HepG2 (cell line): ENCODE measurements at regions not wholly inside any gene's neighbourhood (a gene's known extent, or its start where the extent isn't known, plus 50 kb on each side); places are given as distances from the start of the nearest gene placed in this dataset.

Experiments used
- ATAC-seq: fragments of 200-7000 bp; cut with Tn5 transposase; 3 replicates; pipeline ENCODE4 v1.9.1; 2020; ENCODE audit warnings: mild to moderate bottlenecking, moderate library complexity
- BruUV-seq: library from RNA; stranded (reverse); fragments of 400-500 nt; replicated peaks from 2 replicates; lab custom pipeline; 2021; lab: Mats Ljungman, UMichigan
- CTCF ChIA-PET: fragments of 300-600 bp; formaldehyde crosslinking; extraction: SDS; loops from one replicate; lab custom pipeline; 2021; ENCODE audit warnings: low total read pairs, inconsistent platforms, low intra/inter-chr PET ratio; lab: Yijun Ruan, JAX
- POLR2A ChIA-PET: fragments of 350-600 bp; sonication (Branson Sonifier 250); formaldehyde crosslinking; loops from one replicate; lab custom pipeline; 2020; ENCODE audit warnings: antibody characterized with exemption, inconsistent platforms; lab: Yijun Ruan, JAX
- DNase-seq: peaks from one replicate; pipeline ENCODE4 v3.0.0-alpha.2; 2015; ENCODE audit warnings: low spot score
- FAIRE-seq: peaks from 3 replicates; lab custom pipeline; 2011; peaks lifted over from hg19 to GRCh38; lab: Jason Lieb, UNC
- H2AFZ ChIP-seq: one replicate; pipeline ENCODE4 v1.6.1; 2011; ENCODE audit warnings: low read length, inconsistent platforms
- H3K27ac ChIP-seq: fragments of 300-600 bp; 3 replicates; pipeline ENCODE4 v1.8.0; 2011; ENCODE audit warnings: mixed run types, mild to moderate bottlenecking, mixed read lengths, low read length, inconsistent platforms; ENCODE audit not compliant: insufficient read depth; ENCODE audit errors: extremely low read length
- H3K27me3 ChIP-seq, 2 experiments: fragments of 200-600 bp in 1 of 2; 2 replicates in 1 of 2; 3 replicates in 1 of 2; pipeline versions ENCODE4 v1.6.0 to v1.8.0; 2011; ENCODE audit warnings: low read length in 2 of 2, mild to moderate bottlenecking in 2 of 2, moderate library complexity in 2 of 2, inconsistent platforms in 1 of 2; ENCODE audit not compliant: insufficient read depth in 2 of 2, control insufficient read depth in 1 of 2
- H3K36me3 ChIP-seq, 2 experiments: fragments of 200-600 bp in 1 of 2; replicated peaks in 1 of 2; 2 replicates in 1 of 2; 3 replicates in 1 of 2; pipeline versions ENCODE4 v1.5.1 to v1.8.0; 2011; ENCODE audit warnings: low read length in 2 of 2, inconsistent platforms in 1 of 2; ENCODE audit not compliant: insufficient read depth in 2 of 2, control insufficient read depth in 1 of 2
- H3K4me1 ChIP-seq: 2 replicates; pipeline ENCODE4 v1.5.1; 2012; ENCODE audit warnings: low read length, inconsistent platforms; ENCODE audit not compliant: insufficient read depth
- H3K4me2 ChIP-seq: 2 replicates; pipeline ENCODE4 v1.6.0; 2011; ENCODE audit warnings: low read depth, low read length, inconsistent platforms
- H3K4me3 ChIP-seq, 3 experiments: fragments of 200-600 bp in 1 of 3; sonication (generic), shearing (Covaris generic) in 1 of 3; replicated peaks in 1 of 3; 2 replicates each; pipeline ENCODE4 v1.5.1; 2011 to 2016; ENCODE audit warnings: low read length in 3 of 3, inconsistent platforms in 2 of 3, low read depth in 2 of 3, mild to moderate bottlenecking in 2 of 3, control low read depth in 1 of 3, mixed read lengths in 1 of 3; ENCODE audit not compliant: insufficient read depth in 1 of 3
- H3K79me2 ChIP-seq: one replicate; pipeline ENCODE4 v1.6.1; 2011; ENCODE audit warnings: low read length, inconsistent platforms; ENCODE audit not compliant: insufficient read depth
- H3K9ac ChIP-seq: 2 replicates; pipeline ENCODE4 v1.6.0; 2011; ENCODE audit warnings: mild to moderate bottlenecking, low read depth, low read length, inconsistent platforms; ENCODE audit not compliant: insufficient read depth
- H3K9me3 ChIP-seq: 2 replicates; pipeline ENCODE4 v1.5.1; 2012; ENCODE audit warnings: mild to moderate bottlenecking, low read length
- H4K20me1 ChIP-seq: 2 replicates; pipeline ENCODE4 v1.6.0; 2011; ENCODE audit warnings: inconsistent platforms, mild to moderate bottlenecking, low read length, moderate library complexity; ENCODE audit not compliant: insufficient read depth
- JDP2 ChIP-seq: sonication (generic); formaldehyde crosslinking; IDR thresholded peaks from 2 replicates; pipeline ENCODE4 v1.8.1; 2022; ENCODE audit warnings: missing genetic modification reagents, borderline replicate concordance
- KMT2B ChIP-seq: IDR thresholded peaks from 2 replicates; pipeline ENCODE4 v1.6.1; 2016; ENCODE audit warnings: missing genetic modification reagents, missing compliant biosample characterization
- NFKBIZ ChIP-seq: IDR thresholded peaks from 2 replicates; pipeline ENCODE4 v1.6.1; 2018; ENCODE audit warnings: missing genetic modification reagents, missing compliant biosample characterization
- NR2F6 ChIP-seq, 2 experiments: IDR thresholded peaks; 2 replicates each; pipeline ENCODE4 v1.6.1; 2016; ENCODE audit warnings: antibody characterized with exemption in 1 of 2, mild to moderate bottlenecking in 1 of 2
- TCF7L2 ChIP-seq: IDR thresholded peaks from 2 replicates; pipeline ENCODE4 v1.6.1; 2011; ENCODE audit warnings: mild to moderate bottlenecking, low read depth, low read length, moderate library complexity
- ZNF337 ChIP-seq: sonication (generic); formaldehyde crosslinking; IDR thresholded peaks from 2 replicates; pipeline ENCODE4 v1.5.1; 2020; ENCODE audit warnings: missing genetic modification reagents, low read depth, mild to moderate bottlenecking, borderline replicate concordance
- ZNF619 ChIP-seq: sonication (generic); formaldehyde crosslinking; IDR thresholded peaks from 2 replicates; pipeline ENCODE4 v1.4.0; 2020; ENCODE audit warnings: mild to moderate bottlenecking, missing genetic modification reagents
- ZNF691 ChIP-seq: sonication (generic); formaldehyde crosslinking; IDR thresholded peaks from 2 replicates; pipeline ENCODE4 v1.4.0; 2020; ENCODE audit warnings: missing genetic modification reagents, low read depth, mild to moderate bottlenecking, borderline replicate concordance
- ZNF713 ChIP-seq: sonication (generic); formaldehyde crosslinking; IDR thresholded peaks from 2 replicates; pipeline ENCODE4 v1.4.0; 2020; ENCODE audit warnings: mild to moderate bottlenecking, missing genetic modification reagents
- ZNF724P ChIP-seq: sonication (generic); formaldehyde crosslinking; IDR thresholded peaks from 2 replicates; pipeline ENCODE4 v1.8.0; 2022; ENCODE audit warnings: missing genetic modification reagents, borderline replicate concordance
- WGBS: methylation state at CpG from one replicate; pipeline ENCODE4 v1.1.6; 2017; ENCODE audit warnings: low lambda C conversion rate; 5-methylcytosine and 5-hydroxymethylcytosine counted together
- in situ Hi-C: cut with HindIII; loops from 2 replicates; pipeline ENCODE4 v1.10.0; 2017; ENCODE audit warnings: low pct_unique_long_range_greater_than_20kb; ENCODE audit not compliant: extremely low pct_ligation_motif_present
- intact Hi-C: fragments of 100-400 bp; cut with micrococcal nuclease; formaldehyde crosslinking; loops from one replicate; pipeline ENCODE4 v1.10.0; 2022; ENCODE audit not compliant: unreplicated experiment
- TF ChIP-seq, protein P1 (sequence below): sonication (generic); formaldehyde crosslinking; IDR thresholded peaks from 2 replicates; pipeline ENCODE4 v1.9.0; 2021; ENCODE audit warnings: missing genetic modification reagents, borderline replicate concordance

DNA sequence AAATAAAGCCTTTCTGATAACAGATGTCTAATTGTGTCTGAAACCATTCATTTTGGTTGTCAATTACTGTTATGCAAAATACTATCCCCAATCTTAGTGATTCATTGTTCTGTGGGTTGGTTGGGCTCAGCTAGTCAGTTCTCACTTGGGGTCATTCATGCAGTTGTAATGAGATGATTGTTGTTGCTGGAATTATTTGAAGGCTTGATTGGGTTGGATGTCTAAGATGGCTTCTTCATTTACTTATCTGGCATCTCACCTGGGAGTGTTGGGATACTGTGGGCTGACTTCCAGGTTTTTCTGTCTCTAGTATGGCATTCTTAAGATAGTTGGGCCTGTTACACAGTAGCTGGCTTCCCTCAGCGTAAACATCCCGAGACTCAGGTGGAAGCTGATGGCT, 217.8 kb upstream of the B3GALT2 start:
- H2AFZ ChIP-seq = no peak overlapping the region
- H3K4me3 ChIP-seq = no peak overlapping the region
- no peak overlapping the region for H3K4me2 ChIP-seq
- BruUV-seq = no TSS peak
- no peak overlapping the region for H3K27ac ChIP-seq
- no peak overlapping the region for H3K9ac ChIP-seq
- no peaks in the 10 kb centered on the region for H3K79me2 ChIP-seq
- ATAC-seq = no peak
- ChIA-PET CTCF (no interaction called here), POLR2A (no interaction called here)
- H3K36me3 ChIP-seq = no peaks in the 10 kb centered on the region
- no peaks in the 10 kb centered on the region for H3K27me3 ChIP-seq
- no peak for DNase-seq
- no peaks in the 10 kb centered on the region for H3K4me1 ChIP-seq
- H3K9me3 ChIP-seq = no peaks in the 10 kb centered on the region
- no peaks in the 10 kb centered on the region for H4K20me1 ChIP-seq
- in situ Hi-C loops (no loop called here), intact Hi-C loops (no loop called here)
- FAIRE-seq = no peak
- no peak for TF ChIP-seq NR2F6 (IDR thresholded peaks at IDR 0.05)
- no peak for TF ChIP-seq NR2F6 (CRISPR knock-in tag; IDR thresholded peaks at IDR 0.05)
- TF ChIP-seq JDP2 (CRISPR knock-in tag) = no peak
- no peak for TF ChIP-seq ZNF724P (CRISPR knock-in tag)
- TF ChIP-seq KMT2B = no peak
- TF ChIP-seq ZNF713 = no peak
- TF ChIP-seq ZNF619 (CRISPR knock-in tag) = no peak
- no peak for TF ChIP-seq TCF7L2
- TF ChIP-seq ZNF337 = no peak
- no peak for TF ChIP-seq NFKBIZ (CRISPR knock-in tag)
- TF ChIP-seq, protein P1, sequence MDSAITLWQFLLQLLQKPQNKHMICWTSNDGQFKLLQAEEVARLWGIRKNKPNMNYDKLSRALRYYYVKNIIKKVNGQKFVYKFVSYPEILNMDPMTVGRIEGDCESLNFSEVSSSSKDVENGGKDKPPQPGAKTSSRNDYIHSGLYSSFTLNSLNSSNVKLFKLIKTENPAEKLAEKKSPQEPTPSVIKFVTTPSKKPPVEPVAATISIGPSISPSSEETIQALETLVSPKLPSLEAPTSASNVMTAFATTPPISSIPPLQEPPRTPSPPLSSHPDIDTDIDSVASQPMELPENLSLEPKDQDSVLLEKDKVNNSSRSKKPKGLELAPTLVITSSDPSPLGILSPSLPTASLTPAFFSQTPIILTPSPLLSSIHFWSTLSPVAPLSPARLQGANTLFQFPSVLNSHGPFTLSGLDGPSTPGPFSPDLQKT (CRISPR knock-in tag) = no peak
- TF ChIP-seq ZNF691 (CRISPR knock-in tag) = no peak
- WGBS = 19% methylated on average over 2 of the region's 2 CpGs
